Mesothelial cell of epicardium (in vitro differentiated cells): ENCODE measurements at regions not wholly inside any gene's neighbourhood (a gene's known extent, or its start where the extent isn't known, plus 50 kb on each side); places are given as distances from the start of the nearest gene placed in this dataset.
"Not testable (repeated sequence)": the region's sequence is repeated elsewhere in the genome, so short reads cannot be mapped to it uniquely, and the experiment has no call there.

Experiments
- DNase-seq, 2 experiments: peaks; one replicate each; pipeline ENCODE4 v3.0.0; 2021; ENCODE audit warnings: low spot score in 2 of 2; ENCODE audit not compliant: unreplicated experiment in 2 of 2
- H3K27ac Mint-ChIP-seq: 2 replicates; pipeline ENCODE4 v1.8.0; 2021; ENCODE audit warnings: mixed read lengths
- H3K27me3 Mint-ChIP-seq: 2 replicates; pipeline ENCODE4 v1.8.0; 2021; ENCODE audit warnings: low read depth, mixed read lengths
- H3K36me3 Mint-ChIP-seq: 2 replicates; pipeline ENCODE4 v1.8.0; 2021; ENCODE audit warnings: mixed read lengths
- H3K4me1 Mint-ChIP-seq: 2 replicates; pipeline ENCODE4 v1.8.0; 2021; ENCODE audit warnings: mixed read lengths
- H3K4me3 Mint-ChIP-seq: 2 replicates; pipeline ENCODE4 v1.8.0; 2021; ENCODE audit warnings: mild to moderate bottlenecking, moderate library complexity, mixed read lengths
- H3K9me3 Mint-ChIP-seq: 2 replicates; pipeline ENCODE4 v1.8.0; 2021; ENCODE audit warnings: mixed read lengths
- CTCF ChIP-seq: fragments of 200-600 bp; sonication (generic); IDR thresholded peaks from one replicate; pipeline ENCODE4 v1.5.0; 2021; ENCODE audit warnings: antibody characterized with exemption; ENCODE audit not compliant: unreplicated experiment

- Mint-ChIP-seq H3K9me3 (peaks cover 9% of the 10 kb centered on the region), H3K4me1 (peaks cover 17% of the 10 kb centered on the region), H3K27ac (no peak overlapping the region), H3K4me3 (no peak overlapping the region), H3K27me3 (no peaks in the 10 kb centered on the region), H3K36me3 (peaks cover 7% of the 10 kb centered on the region)
- no peak for TF ChIP-seq CTCF
- no peak for DNase-seq
Measured at GRCh38 chr2:10196110-10196892, 73.8 kb downstream of the RRM2 start.

- Mint-ChIP-seq H3K4me3 (no peak overlapping the region), H3K4me1 (peaks cover 18% of the 10 kb centered on the region), H3K27ac (no peak overlapping the region), H3K36me3 (peaks cover 9% of the 10 kb centered on the region), H3K27me3 (no peaks in the 10 kb centered on the region), H3K9me3 (peaks cover 10% of the 10 kb centered on the region)
- no peak for TF ChIP-seq CTCF
- no peak for DNase-seq
Measured at GRCh38 chr2:10196948-10197696, 74.6 kb downstream of the RRM2 start.

- Mint-ChIP-seq H3K27ac (no peak overlapping the region), H3K27me3 (no peaks in the 10 kb centered on the region), H3K9me3 (peaks cover 16% of the 10 kb centered on the region), H3K4me3 (no peak overlapping the region), H3K4me1 (peaks cover 23% of the 10 kb centered on the region), H3K36me3 (peaks cover 14% of the 10 kb centered on the region)
- no peak for TF ChIP-seq CTCF
- no peak for DNase-seq
Measured at GRCh38 chr2:10197697-10198076, 75.1 kb downstream of the RRM2 start.

GRCh38 chr2:10198482-10198881, 75.9 kb downstream of the RRM2 start:
- not testable (repeated sequence) for H3K27ac Mint-ChIP-seq, H3K27me3 Mint-ChIP-seq, H3K4me3 Mint-ChIP-seq, DNase-seq
- H3K36me3 Mint-ChIP-seq: peaks cover 14% of the 10 kb centered on the region
- peaks cover 18% of the 10 kb centered on the region for H3K4me1 Mint-ChIP-seq
- peaks cover 16% of the 10 kb centered on the region for H3K9me3 Mint-ChIP-seq

GRCh38 chr2:10201201-10201600, 78.7 kb downstream of the RRM2 start:
- Mint-ChIP-seq H3K27me3 (no peaks in the 10 kb centered on the region), H3K36me3 (peaks cover 14% of the 10 kb centered on the region), H3K4me1 (peaks cover 12% of the 10 kb centered on the region), H3K9me3 (peaks cover 16% of the 10 kb centered on the region), H3K27ac (no peak overlapping the region), H3K4me3 (no peak overlapping the region)
- TF ChIP-seq CTCF: no peak
- DNase-seq: no peak

GRCh38 chr2:10202131-10202665, 79.7 kb downstream of the RRM2 start:
- no peaks in the 10 kb centered on the region for H3K27me3 Mint-ChIP-seq
- no peak overlapping the region for H3K4me3 Mint-ChIP-seq
- peaks cover 14% of the 10 kb centered on the region for H3K36me3 Mint-ChIP-seq
- no peak for TF ChIP-seq CTCF
- peak overlapping the region; percentile 3 for H3K27ac Mint-ChIP-seq
- H3K9me3 Mint-ChIP-seq: peaks cover 16% of the 10 kb centered on the region
- no peak for DNase-seq
- H3K4me1 Mint-ChIP-seq: peaks cover 11% of the 10 kb centered on the region
